GM21381 (cell line): ENCODE measurements at regions not wholly inside any gene's neighbourhood (a gene's known extent, or its start where the extent isn't known, plus 50 kb on each side); places are given as distances from the start of the nearest gene placed in this dataset.

ENCODE experiments used
- ATAC-seq: cut with Tn5 transposase; IDR thresholded peaks from one replicate; pipeline ENCODE4 v1.9.1; 2021; ENCODE audit warnings: mild to moderate bottlenecking, moderate library complexity; ENCODE audit not compliant: unreplicated experiment

DNA sequence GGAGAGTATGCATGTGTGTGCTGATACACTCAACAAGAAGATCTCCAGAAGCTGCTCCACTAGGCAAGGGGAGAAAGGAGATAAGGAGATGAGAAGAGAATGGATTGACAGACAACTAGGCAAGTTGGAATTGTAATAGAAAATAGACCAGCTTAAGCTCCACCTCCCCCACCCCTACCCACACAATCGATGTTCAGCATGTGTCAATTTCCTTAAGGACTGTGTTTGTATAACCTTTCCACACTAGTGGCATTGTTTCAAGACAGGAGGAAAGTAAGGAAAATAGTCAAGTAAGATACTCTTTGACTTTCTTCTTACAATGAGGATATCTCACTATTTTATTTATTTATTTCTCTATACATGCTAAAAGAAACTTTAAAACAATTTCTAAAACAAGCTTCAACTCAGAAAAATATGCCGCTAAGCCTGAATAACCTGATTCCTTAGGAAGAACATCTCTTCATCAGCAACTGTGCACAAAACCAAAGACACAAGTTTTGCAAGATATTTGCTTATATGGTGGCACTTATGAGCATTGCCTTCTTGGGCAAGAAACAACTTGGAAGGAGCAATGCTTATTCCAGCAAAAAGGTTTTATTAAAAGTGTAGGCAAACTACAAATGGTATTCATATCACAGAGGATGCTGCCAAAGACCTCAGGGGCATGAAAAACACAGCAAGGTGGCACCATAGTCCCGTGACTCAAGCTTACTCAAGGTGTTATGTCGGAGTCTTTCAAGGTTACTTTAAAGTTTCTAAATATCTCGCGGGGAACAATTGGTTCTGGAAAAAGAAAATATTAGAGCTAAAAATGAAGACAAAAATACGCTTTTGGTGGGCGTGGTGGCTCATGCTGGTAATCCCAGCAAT is 249.1 kb downstream of the COL12A1 start:
- no peak for ATAC-seq

DNA sequence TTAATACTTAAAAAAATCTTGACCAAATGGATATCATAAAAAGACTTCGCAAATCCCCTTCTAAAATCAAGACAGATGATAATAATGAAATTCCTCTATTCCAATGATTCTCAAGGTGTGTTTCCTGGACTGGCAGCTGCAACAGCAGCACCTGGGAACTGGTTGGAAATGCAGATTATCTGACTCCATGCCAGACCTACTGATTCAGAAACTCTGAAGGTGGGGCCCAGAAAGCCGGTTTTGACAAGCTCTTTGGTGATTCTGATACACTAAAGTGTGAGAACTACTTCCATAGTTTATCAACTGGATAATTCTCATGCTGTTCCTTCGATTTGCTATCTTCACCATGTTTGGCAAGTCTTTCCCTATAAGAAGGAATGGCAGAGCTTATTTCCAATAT is 252.1 kb downstream of the COL12A1 start:
- ATAC-seq: no peak

DNA sequence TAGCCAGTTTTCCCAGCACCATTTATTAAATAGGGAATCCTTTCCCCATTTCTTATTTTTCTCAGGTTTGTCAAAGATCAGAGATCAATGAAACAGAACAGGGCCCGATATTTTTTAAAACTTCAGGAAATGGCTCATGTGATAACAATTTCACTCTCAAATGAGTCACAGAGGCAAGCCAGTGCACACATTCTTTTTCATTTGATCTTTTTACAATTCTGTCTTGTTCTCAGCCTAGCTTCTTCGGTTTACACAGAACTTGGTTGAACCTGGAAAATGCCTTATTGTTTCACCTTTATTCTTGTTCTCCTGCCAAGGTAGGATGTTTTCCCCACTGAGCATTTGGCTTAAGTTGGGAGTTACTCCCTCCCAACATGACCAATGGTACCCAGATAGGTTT is 258.9 kb downstream of the COL12A1 start:
- no peak for ATAC-seq

DNA sequence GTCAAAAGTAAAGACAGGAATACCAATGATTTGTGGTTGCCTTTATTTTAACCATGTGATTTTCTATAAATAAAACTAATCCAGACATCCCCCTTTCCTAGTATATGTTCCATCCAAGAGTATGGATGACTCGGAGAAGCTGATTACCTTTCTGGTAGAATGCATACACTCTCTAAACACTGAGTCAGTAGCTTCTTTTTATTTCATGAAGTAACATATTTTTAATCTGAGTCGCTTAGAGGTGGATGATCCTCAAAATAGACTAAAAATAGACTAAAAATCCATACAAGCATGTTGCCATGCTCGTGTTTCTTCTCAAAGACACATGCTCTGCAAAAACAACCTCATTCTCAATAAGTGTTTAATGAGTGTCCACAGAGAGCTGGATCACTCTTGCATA is 263.7 kb downstream of the COL12A1 start:
- no peak for ATAC-seq

DNA sequence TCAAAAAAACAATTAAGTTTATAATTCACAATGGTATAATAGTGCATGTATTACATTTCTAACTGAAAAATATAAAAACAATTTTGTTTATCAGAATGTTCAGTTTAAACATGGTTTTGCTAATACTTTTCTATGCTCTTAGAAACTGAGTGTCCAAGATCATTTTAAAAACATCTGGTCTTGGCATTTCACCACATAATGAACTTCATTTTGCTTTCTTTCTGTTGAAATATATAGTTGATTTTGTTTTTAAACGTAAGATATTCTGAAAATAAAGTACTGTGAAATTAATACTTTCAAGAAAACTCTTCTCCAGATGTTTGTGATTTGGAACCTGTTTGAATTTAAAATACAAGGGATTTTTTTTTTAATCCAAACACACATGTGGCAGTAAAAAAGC is 264.4 kb downstream of the COL12A1 start:
- ATAC-seq: no peak

DNA sequence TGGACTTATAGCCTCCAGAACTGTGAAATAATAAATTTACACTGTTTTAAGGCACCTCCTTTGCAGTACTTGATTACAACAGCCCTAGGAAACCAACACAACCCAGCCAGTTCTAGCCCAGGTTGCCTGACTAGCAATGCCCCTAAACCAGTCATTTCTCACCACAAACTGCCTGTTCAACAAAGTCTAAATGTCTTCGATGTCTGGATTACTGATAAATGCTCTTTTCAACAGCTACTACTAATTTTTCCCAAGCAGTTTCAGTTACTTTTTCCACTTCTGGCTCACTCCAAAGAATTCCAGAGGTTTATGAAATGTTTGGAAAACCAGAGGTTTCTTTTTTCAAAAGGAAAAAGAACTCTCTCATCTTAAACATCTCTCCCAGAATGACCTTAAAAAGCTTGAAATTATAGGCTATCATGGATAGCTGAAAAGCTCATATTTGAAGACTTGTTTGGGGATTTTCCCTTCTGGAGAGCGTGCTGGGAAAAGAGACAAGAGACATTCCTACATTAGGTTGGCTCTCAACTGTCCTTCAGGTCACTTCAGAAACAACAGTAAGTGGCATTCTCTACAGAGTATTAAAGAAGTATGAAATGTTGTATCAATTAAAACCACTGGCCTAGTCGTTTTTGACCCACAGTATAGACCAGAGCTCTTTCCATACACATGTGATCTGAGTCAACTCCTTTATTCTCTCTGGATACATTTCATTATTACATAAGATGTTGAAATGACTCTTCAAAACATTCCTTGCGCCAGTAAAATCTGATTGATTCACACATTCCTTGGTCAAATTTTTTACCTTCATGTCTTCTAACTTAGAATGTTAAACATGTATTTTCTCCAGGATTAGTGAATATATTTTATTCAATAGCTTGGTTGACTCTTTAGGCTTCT is 265.9 kb downstream of the COL12A1 start:
- ATAC-seq: no peak

DNA sequence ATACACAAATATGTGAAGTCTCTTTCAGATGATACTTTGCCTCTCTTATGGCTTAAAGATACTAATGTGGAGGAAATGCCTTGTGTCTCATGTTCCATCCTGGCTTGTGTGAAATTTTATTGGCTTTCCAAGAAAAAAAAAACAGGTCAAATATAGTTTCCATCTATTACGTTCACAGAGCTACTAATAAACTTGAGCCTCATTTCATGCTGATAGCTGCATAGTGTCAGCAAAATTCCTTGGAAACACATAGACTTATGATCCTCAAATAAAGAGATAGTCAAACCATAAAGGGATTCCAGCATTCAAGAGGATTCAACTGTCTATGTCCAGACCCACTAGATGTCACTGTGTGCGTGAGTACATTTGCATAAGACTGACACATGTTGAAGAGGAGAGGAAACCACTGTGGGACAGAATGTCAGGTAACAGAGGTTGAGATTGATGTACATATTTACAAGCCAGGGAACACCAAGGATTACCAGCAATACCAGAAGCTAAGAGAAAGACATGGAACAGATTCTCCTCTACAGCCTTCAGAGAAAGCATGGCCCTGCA is 266.6 kb downstream of the COL12A1 start:
- ATAC-seq: no peak

DNA sequence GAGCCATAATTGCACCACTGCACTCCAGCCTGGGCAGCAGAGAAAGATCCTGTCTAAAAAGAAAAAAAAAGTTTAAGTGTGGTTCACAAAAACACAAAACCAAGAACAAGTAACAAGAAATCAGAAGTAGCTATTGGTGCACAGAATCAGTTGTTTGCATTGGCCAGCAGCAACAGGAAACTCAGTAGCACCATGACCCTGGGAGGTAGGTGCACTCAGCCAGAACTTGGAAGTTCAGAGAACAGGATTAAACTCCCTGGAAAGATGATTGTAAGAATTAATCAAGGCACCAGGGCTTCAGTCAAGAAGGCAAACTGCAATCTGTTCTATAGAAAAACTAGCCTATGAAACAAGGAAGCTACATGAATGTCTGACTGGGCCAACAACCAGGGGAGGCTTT is 267.9 kb downstream of the COL12A1 start:
- ATAC-seq: no peak

DNA sequence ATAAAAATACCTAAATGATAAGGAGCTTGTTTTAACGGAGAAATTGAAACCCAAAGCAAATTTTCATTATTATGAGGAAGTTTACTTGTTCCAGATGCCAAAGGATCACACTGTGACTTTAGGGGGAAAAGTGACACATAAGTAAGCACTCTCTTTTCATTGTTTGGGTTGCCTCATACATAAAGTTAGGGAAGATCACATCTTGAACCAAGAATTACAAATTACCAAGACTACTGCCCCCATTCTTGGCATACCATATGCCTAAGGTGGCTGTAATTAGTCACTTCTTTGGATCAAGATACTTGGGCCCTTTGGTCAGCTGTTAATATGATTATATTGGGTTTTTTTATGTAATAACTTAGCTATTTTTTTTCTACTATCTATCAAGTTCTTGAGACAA is 269.0 kb downstream of the COL12A1 start:
- no peak for ATAC-seq

DNA sequence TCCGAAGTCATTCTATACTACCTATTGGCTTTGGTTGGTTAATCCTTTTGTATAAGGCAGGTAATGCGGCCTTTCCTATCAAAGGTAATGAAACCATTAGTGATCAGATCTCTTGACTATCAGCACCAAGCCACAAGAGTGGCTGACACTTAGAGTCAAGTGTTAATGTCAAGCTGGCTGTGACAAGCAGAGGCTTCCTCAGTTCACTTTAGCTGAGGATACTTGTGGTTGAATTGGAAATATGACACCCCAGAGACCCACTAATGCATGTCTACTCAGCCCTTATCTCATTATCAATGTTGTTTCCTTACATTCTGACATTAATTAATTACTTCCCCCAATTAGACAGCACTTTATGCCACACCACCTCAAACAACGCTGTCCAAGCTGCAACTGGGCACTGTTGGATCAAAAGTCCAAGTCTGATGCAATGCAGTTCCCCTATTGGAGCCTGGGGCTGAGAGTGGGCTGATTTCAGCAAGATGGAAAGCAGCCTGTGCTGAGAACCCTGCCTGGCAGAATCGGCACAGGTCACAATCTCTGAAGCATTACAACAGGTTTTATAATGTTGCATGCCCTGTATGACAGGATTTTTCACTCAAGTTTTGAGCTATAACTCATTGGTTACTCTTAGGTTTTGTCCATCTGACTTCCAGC is 273.5 kb downstream of the COL12A1 start:
- ATAC-seq: no peak

DNA sequence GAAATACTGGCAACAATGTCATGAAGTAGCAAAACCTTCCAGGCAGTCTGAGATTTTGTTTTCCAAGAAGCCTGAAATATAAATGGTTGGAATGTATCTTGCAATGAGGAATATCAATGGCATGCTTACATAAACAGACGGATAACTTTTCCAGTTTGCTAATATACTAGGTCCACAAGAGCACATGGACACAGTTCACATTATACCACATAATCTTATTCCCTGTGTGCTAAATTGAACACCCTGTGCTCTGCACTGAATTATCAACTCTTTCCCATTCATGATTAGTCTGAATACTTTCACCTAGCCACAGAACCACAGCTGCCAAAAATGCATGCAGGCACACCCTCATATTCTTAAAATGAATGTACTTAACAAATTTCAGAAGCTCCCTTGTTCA is 274.3 kb downstream of the COL12A1 start:
- ATAC-seq: no peak

DNA sequence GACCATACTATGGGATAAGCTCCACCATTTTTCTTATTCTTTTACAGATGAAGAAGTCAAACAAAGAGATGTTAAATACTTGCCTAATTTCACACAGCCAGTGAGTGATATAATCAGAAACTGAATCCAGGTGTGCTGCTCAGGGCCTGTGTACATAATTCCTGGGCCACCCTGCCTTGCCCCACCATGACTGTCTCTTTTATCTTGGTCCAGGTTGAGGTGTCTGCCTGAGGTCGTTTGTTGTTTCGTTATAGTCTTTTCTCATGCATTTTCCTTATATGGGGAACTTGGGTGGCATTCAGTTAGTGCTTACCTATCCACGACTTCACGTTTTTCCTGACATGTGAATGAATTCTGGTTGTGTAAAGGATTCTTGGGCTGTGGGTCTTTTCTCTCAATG is 277.6 kb downstream of the COL12A1 start:
- no peak for ATAC-seq

DNA sequence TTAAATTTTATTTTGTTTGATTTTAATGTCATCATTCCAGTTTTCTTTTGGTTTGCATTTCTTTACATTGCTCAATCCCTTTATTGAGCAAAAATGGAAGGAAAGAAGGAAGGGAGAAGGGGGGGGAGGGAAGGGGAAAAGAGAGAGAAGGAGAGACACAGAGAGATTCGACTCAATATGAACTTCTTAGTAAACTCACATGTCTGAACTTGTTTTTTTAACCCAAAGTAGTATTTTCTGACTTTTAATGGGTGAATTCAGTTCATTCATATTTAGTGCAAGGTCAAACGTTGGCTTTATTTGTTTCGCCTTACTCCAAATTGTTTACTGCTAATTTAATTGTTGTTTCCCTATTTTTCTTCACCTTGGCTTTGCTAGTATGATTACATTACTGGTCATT is 278.6 kb downstream of the COL12A1 start:
- ATAC-seq: no peak

DNA sequence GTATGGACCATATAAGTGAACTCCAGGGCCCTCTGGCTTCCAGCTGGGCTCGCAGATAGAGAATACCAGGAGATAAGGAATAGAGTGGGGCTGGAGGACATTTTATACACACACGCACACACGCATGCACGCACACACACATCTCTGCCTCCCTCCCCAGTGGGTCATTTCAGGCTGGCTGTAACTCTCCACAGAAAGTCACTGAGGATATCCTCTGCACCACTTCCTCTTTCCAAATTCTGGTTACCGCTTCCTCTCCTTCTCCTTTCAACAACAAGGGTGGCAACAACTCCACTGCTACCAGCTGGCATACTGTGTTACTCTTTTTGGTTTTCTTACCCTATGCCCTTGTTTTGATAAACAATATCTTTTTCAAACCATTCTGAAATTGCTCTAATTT is 280.2 kb downstream of the COL12A1 start:
- ATAC-seq: peak; percentile 87

DNA sequence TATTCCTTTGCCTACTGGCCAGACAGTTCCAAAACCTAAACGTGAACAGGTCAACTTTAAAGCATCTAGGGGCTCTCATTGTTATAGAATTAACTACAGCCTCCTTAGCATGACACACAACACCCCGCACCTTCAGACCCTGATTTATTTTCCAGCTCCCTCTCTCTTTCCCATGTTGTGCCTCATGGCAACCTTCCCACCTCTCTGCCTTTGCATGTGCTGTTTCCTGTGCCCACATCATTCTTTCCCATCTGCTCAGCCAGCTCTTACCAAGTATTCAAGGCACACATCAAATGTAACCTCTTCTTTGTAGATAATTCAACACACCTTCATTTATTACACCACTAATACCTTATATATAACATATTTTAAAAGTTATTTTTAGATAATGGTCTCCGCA is 291.0 kb downstream of the COL12A1 start:
- no peak for ATAC-seq

DNA sequence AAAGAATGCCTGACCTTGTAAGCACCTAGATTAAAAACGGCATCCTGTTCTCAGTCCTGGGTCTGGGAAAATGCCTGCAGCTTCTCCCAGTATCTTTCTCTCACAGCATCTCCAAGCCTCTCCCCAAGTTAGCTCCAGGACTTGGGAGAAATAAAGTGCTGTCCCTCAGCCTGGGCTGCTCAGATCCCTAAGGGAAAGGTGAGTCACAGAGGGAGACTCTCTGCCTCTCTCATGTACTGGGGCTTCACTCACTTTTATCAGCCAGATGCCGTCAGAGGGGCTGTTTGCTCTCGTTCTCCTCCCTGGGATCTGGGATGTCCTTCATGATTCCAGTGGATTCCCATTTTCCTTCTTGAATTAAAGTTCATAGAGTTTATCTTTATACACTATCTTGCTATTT is 293.6 kb downstream of the COL12A1 start:
- no peak for ATAC-seq

DNA sequence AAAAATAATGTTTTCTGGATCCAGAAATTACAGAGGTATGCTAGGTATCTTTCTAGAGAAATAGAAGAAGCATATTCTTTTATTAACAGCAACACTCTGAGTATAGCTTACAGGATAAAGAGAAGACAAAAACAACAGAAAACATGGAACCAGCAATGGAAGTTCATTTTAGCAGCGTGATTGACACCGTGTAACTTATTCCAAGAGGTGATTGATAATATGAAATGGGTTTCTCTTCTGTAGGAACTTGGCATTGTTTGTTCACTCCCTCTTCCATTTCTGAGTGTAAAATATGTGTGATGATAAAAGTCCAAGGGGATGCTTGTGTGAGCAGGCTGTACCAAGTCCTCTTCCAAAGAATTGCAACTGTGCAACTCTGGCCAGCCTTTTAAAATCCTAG is 303.0 kb downstream of the COL12A1 start:
- no peak for ATAC-seq

DNA sequence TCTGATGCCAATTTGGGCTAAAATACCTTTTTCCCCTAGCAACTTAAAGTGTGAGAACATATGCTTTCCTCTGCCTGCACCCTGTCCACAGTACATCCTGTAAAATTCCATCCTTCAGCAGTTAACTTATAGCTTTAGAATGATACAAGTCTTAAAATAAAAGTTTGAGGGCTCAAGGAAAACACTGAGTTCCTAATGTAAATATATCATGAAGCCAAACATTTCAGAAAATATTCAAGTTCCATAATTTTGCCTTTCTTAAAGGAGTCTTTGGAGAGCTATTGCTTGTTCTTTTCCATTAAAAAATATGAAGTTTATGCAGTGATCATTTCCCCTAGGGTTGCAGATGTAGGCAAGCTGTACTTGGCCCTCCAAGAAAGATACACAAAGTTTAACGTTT is 303.8 kb downstream of the COL12A1 start:
- ATAC-seq: no peak

DNA sequence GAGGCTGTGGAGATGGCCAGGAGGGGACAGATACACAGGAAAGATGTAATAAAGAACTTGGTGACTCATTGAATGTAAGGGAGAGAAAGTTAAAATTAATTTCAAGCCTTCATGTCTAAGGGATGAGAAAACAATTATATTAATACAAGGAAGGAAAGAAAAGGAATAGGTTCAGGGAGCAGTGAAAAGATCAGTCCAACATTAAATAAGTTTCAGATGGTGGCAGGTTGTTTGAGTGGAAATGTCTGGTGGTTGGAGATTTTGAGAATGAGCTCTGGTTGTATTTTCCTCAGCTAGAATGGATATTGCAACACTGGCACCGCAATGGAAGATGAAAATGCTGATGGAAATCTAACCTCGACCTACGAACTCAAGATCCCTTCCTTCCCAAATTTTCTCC is 304.3 kb downstream of the COL12A1 start:
- ATAC-seq: no peak

DNA sequence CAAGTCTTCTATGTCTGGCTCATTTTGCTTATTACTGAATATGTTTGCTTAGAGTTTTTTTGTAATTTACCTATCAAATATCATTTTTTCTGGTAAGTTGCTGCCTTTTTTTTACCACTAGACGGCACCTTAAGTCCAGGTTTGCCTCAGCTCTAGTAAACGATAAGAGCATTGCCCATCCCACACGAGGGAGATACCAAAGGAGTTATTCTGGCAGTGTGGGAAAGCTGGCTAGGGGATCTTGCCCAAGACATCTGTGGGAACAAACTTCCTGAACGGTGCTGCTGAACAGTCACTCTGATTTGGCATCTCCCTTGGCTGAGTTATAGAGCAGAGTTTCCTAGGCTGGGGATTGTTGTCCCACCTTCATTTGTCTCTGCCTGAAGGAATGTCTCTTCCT is 306.4 kb downstream of the COL12A1 start:
- ATAC-seq: no peak

DNA sequence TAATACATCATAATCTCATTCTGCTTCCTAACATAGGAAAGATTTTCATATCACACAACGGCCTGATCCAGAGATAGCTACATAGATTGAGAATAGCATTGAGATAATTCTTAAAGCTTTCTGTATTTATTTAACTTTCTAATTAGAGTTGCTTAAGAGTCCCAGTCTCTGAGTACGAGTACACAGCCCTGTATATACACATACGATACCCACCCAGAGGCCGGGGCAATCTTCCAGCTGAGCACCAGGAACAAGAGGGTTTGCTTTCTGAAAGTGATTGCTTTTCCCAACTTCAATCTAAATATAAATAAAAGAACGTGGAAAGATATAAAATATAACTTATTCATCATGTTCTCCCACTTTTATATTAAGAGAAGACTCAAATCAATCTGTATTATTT is 313.8 kb downstream of the COL12A1 start:
- no peak for ATAC-seq
